ENCODE measurements at regions not wholly inside any gene's neighbourhood (a gene's known extent, or its start where the extent isn't known, plus 50 kb on each side); places are given as distances from the start of the nearest gene placed in this dataset.

DNA sequence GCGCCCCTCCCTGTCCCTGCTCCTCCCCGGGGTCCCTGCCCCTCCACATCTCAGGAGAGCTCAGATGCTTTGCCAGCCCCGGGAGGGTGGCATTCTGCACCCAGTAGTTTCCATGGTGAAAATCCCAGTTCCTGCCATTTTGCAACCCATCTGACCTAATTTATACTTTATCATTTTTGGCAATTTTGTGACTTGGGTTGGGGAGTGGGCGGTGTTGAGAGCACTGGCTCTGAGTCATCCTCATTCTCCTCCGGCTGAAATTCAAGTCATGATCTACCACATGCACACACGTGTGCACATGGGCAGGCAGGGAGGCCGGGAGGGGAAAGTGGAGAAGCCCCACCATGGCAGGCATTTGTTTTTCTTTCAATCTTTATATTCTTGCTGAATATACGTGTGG, 208.6 kb downstream of the URI1 start:
- no peak for DNase-seq
- TF ChIP-seq CTCF (IDR thresholded peaks at IDR 0.05) = no peak

DNA sequence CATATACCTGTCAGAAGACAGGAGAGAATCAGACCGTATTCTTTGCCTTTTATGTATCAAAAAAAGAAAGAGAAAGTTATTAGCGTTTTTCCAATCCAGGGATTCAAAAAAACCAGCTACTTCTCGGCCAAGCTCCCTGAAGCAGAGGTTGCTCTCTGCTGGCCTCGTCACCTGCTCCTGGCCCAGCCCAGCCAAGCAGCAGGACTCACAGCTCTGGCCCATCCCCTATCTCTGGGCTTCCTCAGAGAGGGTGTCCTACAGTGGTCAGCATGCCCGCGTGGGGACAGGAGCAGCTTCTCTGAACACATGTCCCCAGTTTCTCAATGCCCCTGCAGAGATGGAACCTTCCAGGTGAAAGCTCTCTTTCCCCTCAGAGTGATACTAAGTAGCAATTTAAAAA, 209.0 kb downstream of the URI1 start:
- H3K4me3 ChIP-seq = no peak overlapping the region
- H3K9me3 ChIP-seq = no peaks in the 10 kb centered on the region
- TF ChIP-seq CTCF (IDR thresholded peaks at IDR 0.05) = no peak
- no peak overlapping the region for H3K27ac ChIP-seq
- no peak for ATAC-seq
- no peaks in the 10 kb centered on the region for H3K36me3 ChIP-seq
- intact Hi-C loops (cut with DNase I) = no loop called here
- DNase-seq = no peak
- peaks cover 8% of the 10 kb centered on the region for H3K27me3 ChIP-seq (ENCODE audit: low read depth)
- H3K4me1 ChIP-seq = no peaks in the 10 kb centered on the region

More for the DNA sequence above, 208.6 kb downstream of the URI1 start:
- H3K27me3 ChIP-seq (ENCODE audit: low read depth) = peaks cover 8% of the 10 kb centered on the region
- no peaks in the 10 kb centered on the region for H3K9me3 ChIP-seq
- H3K4me1 ChIP-seq = no peaks in the 10 kb centered on the region
- no peak for ATAC-seq
- H3K36me3 ChIP-seq = no peaks in the 10 kb centered on the region
- no peak overlapping the region for H3K4me3 ChIP-seq
- no peak overlapping the region for H3K27ac ChIP-seq
- intact Hi-C loops (cut with DNase I) = no loop called here

- Histone ChIP-seq H3K4me1 (no peaks in the 10 kb centered on the region), H3K4me3 (no peak overlapping the region), H3K27ac (no peak overlapping the region), H3K9me3 (no peaks in the 10 kb centered on the region), H3K27me3 (ENCODE audit: low read depth) (peaks cover 8% of the 10 kb centered on the region), H3K36me3 (no peaks in the 10 kb centered on the region)
- DNase-seq (no peak), ATAC-seq (no peak)
- intact Hi-C loops (cut with DNase I) = no loop called here
- no peak for TF ChIP-seq CTCF (IDR thresholded peaks at IDR 0.05)
These were observed 210.7 kb downstream of the URI1 start for GRCh38 chr19:30152510-30153291.

GRCh38 chr19:30153326-30154210, 211.5 kb downstream of the URI1 start:
- Histone ChIP-seq H3K4me1 (no peaks in the 10 kb centered on the region), H3K4me3 (no peak overlapping the region), H3K36me3 (no peaks in the 10 kb centered on the region), H3K9me3 (no peaks in the 10 kb centered on the region), H3K27me3 (ENCODE audit: low read depth) (peaks cover 8% of the 10 kb centered on the region), H3K27ac (no peak overlapping the region)
- DNase-seq = no peak
- no peak for ATAC-seq
- intact Hi-C loops (cut with DNase I) = no loop called here
- TF ChIP-seq CTCF (IDR thresholded peaks at IDR 0.05) = no peak

GRCh38 chr19:30154410-30154809, 212.4 kb downstream of the URI1 start:
- DNase-seq (no peak), ATAC-seq (no peak)
- no peaks in the 10 kb centered on the region for H3K9me3 ChIP-seq
- intact Hi-C loops (cut with DNase I) = no loop called here
- H3K4me1 ChIP-seq = no peaks in the 10 kb centered on the region
- no peak for TF ChIP-seq CTCF (IDR thresholded peaks at IDR 0.05)
- no peaks in the 10 kb centered on the region for H3K36me3 ChIP-seq
- H3K27me3 ChIP-seq (ENCODE audit: low read depth) = peaks cover 8% of the 10 kb centered on the region
- no peak overlapping the region for H3K27ac ChIP-seq
- no peak overlapping the region for H3K4me3 ChIP-seq

All from lower lobe of right lung (tissue), 2 donors.